ENCODE measurements at regions not wholly inside any gene's neighbourhood (a gene's known extent, or its start where the extent isn't known, plus 50 kb on each side); places are given as distances from the start of the nearest gene placed in this dataset.
"Not testable (repeated sequence)": the region's sequence is repeated elsewhere in the genome, so short reads cannot be mapped to it uniquely, and the experiment has no call there.

- H3K27me3 Mint-ChIP-seq: no peaks in the 10 kb centered on the region
- H3K4me1 Mint-ChIP-seq: no peaks in the 10 kb centered on the region
- H3K4me3 Mint-ChIP-seq: no peak overlapping the region
- no peaks in the 10 kb centered on the region for H3K9me3 Mint-ChIP-seq
- no peak overlapping the region for H3K27ac Mint-ChIP-seq
- H3K36me3 Mint-ChIP-seq: no peaks in the 10 kb centered on the region
These were observed 483.7 kb upstream of the FRG2C start for GRCh38 chr3:75180235-75180944.

- Mint-ChIP-seq H3K4me1 (no peaks in the 10 kb centered on the region), H3K4me3 (no peak overlapping the region), H3K9me3 (no peaks in the 10 kb centered on the region), H3K27me3 (no peaks in the 10 kb centered on the region), H3K36me3 (no peaks in the 10 kb centered on the region), H3K27ac (no peak overlapping the region)
These were observed 483.2 kb upstream of the FRG2C start for GRCh38 chr3:75180945-75181298.

GRCh38 chr3:75188962-75189361 lies 475.2 kb upstream of the FRG2C start:
- H3K4me1 Mint-ChIP-seq: no peaks in the 10 kb centered on the region
- no peaks in the 10 kb centered on the region for H3K36me3 Mint-ChIP-seq
- H3K27ac Mint-ChIP-seq: no peak overlapping the region
- no peak overlapping the region for H3K4me3 Mint-ChIP-seq
- peaks cover 0 to 3% (median 0%) of the 10 kb centered on the region in 3 donors for H3K9me3 Mint-ChIP-seq
- H3K27me3 Mint-ChIP-seq: no peaks in the 10 kb centered on the region

GRCh38 chr3:75192146-75192616 lies 471.9 kb upstream of the FRG2C start:
- no peaks in the 10 kb centered on the region for H3K4me1 Mint-ChIP-seq
- no peaks in the 10 kb centered on the region for H3K27me3 Mint-ChIP-seq
- no peaks in the 10 kb centered on the region for H3K36me3 Mint-ChIP-seq
- H3K9me3 Mint-ChIP-seq: peaks cover 0 to 3% (median 0%) of the 10 kb centered on the region in 3 donors
- H3K27ac Mint-ChIP-seq: no peak overlapping the region
- H3K4me3 Mint-ChIP-seq: no peak overlapping the region

GRCh38 chr3:75193797-75194196 lies 470.3 kb upstream of the FRG2C start:
- Mint-ChIP-seq H3K27ac (no peak overlapping the region), H3K36me3 (no peaks in the 10 kb centered on the region), H3K4me3 (no peak overlapping the region), H3K4me1 (no peaks in the 10 kb centered on the region), H3K9me3 (peaks cover 0 to 3% (median 0%) of the 10 kb centered on the region in 3 donors), H3K27me3 (no peaks in the 10 kb centered on the region)

GRCh38 chr3:75214332-75214731 lies 449.8 kb upstream of the FRG2C start:
- not testable (repeated sequence) for H3K4me3 Mint-ChIP-seq, H3K27me3 Mint-ChIP-seq, H3K36me3 Mint-ChIP-seq, H3K27ac Mint-ChIP-seq, H3K9me3 Mint-ChIP-seq, H3K4me1 Mint-ChIP-seq

- H3K27me3 Mint-ChIP-seq: no peaks in the 10 kb centered on the region
- no peak overlapping the region for H3K4me3 Mint-ChIP-seq
- no peaks in the 10 kb centered on the region for H3K36me3 Mint-ChIP-seq
- no peak overlapping the region for H3K27ac Mint-ChIP-seq
- peaks cover 0 to 5% (median 0%) of the 10 kb centered on the region in 3 donors for H3K9me3 Mint-ChIP-seq
- H3K4me1 Mint-ChIP-seq: no peaks in the 10 kb centered on the region
These were observed 445.6 kb upstream of the FRG2C start for GRCh38 chr3:75218577-75218976.

- Mint-ChIP-seq H3K36me3 (no peaks in the 10 kb centered on the region), H3K9me3 (peaks cover 0 to 5% (median 0%) of the 10 kb centered on the region in 3 donors), H3K4me3 (no peak overlapping the region), H3K27me3 (no peaks in the 10 kb centered on the region), H3K4me1 (no peaks in the 10 kb centered on the region), H3K27ac (no peak overlapping the region)
These were observed 443.2 kb upstream of the FRG2C start for GRCh38 chr3:75220932-75221331.

GRCh38 chr3:75224412-75224811 lies 439.7 kb upstream of the FRG2C start:
- peaks cover 0 to 10% (median 1%) of the 10 kb centered on the region in 3 donors for H3K9me3 Mint-ChIP-seq
- H3K4me3 Mint-ChIP-seq: no peak overlapping the region
- no peaks in the 10 kb centered on the region for H3K27me3 Mint-ChIP-seq
- no peaks in the 10 kb centered on the region for H3K4me1 Mint-ChIP-seq
- no peaks in the 10 kb centered on the region for H3K36me3 Mint-ChIP-seq
- no peak overlapping the region for H3K27ac Mint-ChIP-seq

- no peaks in the 10 kb centered on the region for H3K27me3 Mint-ChIP-seq
These were observed 431.9 kb upstream of the FRG2C start for GRCh38 chr3:75232216-75232615.

GRCh38 chr3:75235631-75236030 lies 428.5 kb upstream of the FRG2C start:
- Mint-ChIP-seq H3K4me3 (no peak overlapping the region), H3K27ac (no peak overlapping the region), H3K36me3 (no peaks in the 10 kb centered on the region), H3K27me3 (no peaks in the 10 kb centered on the region), H3K4me1 (no peaks in the 10 kb centered on the region), H3K9me3 (peaks cover 0 to 5% (median 0%) of the 10 kb centered on the region in 3 donors)

More at GRCh38 chr3:75232216-75232615, 431.9 kb upstream of the FRG2C start:
- H3K27ac Mint-ChIP-seq: peak overlapping the region in 1 of 3 donors; percentile 44
- H3K36me3 Mint-ChIP-seq: no peaks in the 10 kb centered on the region
- H3K4me3 Mint-ChIP-seq: no peak overlapping the region
- H3K4me1 Mint-ChIP-seq: no peaks in the 10 kb centered on the region
- H3K9me3 Mint-ChIP-seq: peaks cover 0 to 8% (median 6%) of the 10 kb centered on the region in 3 donors

- Mint-ChIP-seq H3K4me1 (peaks cover 0 to 2% (median 1%) of the 10 kb centered on the region in 3 donors), H3K9me3 (peaks cover 0 to 5% (median 0%) of the 10 kb centered on the region in 3 donors)
These were observed 427.1 kb upstream of the FRG2C start for GRCh38 chr3:75237053-75237452.

GRCh38 chr3:75237477-75237876 lies 426.7 kb upstream of the FRG2C start:
- Mint-ChIP-seq H3K36me3 (no peaks in the 10 kb centered on the region), H3K27me3 (no peaks in the 10 kb centered on the region), H3K4me3 (no peak overlapping the region)

More at GRCh38 chr3:75237053-75237452, 427.1 kb upstream of the FRG2C start:
- Mint-ChIP-seq H3K27me3 (no peaks in the 10 kb centered on the region), H3K36me3 (no peaks in the 10 kb centered on the region), H3K27ac (no peak overlapping the region), H3K4me3 (no peak overlapping the region)

GRCh38 chr3:75241226-75241962 lies 422.7 kb upstream of the FRG2C start:
- H3K4me3 Mint-ChIP-seq, H3K9me3 Mint-ChIP-seq, H3K4me1 Mint-ChIP-seq, H3K27me3 Mint-ChIP-seq, H3K36me3 Mint-ChIP-seq, H3K27ac Mint-ChIP-seq: not testable (repeated sequence)

More at GRCh38 chr3:75237477-75237876, 426.7 kb upstream of the FRG2C start:
- peaks cover 0 to 2% (median 1%) of the 10 kb centered on the region in 3 donors for H3K4me1 Mint-ChIP-seq
- peaks cover 0 to 5% (median 0%) of the 10 kb centered on the region in 3 donors for H3K9me3 Mint-ChIP-seq
- H3K27ac Mint-ChIP-seq: no peak overlapping the region

GRCh38 chr3:75242012-75242735 lies 422.0 kb upstream of the FRG2C start:
- H3K4me1 Mint-ChIP-seq: peaks cover 0 to 2% (median 1%) of the 10 kb centered on the region in 3 donors
- no peaks in the 10 kb centered on the region for H3K27me3 Mint-ChIP-seq
- peaks cover 1% of the 10 kb centered on the region for H3K36me3 Mint-ChIP-seq
- H3K27ac Mint-ChIP-seq: no peak overlapping the region
- H3K4me3 Mint-ChIP-seq: peak overlapping the region in 1 of 4 donors; percentile 33
- H3K9me3 Mint-ChIP-seq: no peaks in the 10 kb centered on the region
